A172 (cell line): ENCODE measurements at regions not wholly inside any gene's neighbourhood (a gene's known extent, or its start where the extent isn't known, plus 50 kb on each side); places are given as distances from the start of the nearest gene placed in this dataset.
"Not testable (repeated sequence)": the region's sequence is repeated elsewhere in the genome, so short reads cannot be mapped to it uniquely, and the experiment has no call there.

Experiments used
- DNase-seq: peaks from one replicate; pipeline ENCODE4 v3.0.0-alpha.2; 2015; ENCODE audit warnings: low spot score

GRCh38 chr12:92398565-92399309, 253.1 kb upstream of the BTG1 start:
- no peak for DNase-seq

- DNase-seq = peak; percentile 31
Observed at GRCh38 chr12:92396647-92397252, 251.1 kb upstream of the BTG1 start.

- no peak for DNase-seq
Observed at GRCh38 chr12:92395322-92395721, 249.7 kb upstream of the BTG1 start.

- no peak for DNase-seq
Observed at GRCh38 chr12:92394895-92395294, 249.2 kb upstream of the BTG1 start.

GRCh38 chr12:92393504-92393903, 247.9 kb upstream of the BTG1 start:
- DNase-seq = no peak

- not testable (repeated sequence) for DNase-seq
Observed at GRCh38 chr12:92391726-92392125, 246.1 kb upstream of the BTG1 start.

GRCh38 chr12:92389466-92389865, 243.8 kb upstream of the BTG1 start:
- no peak for DNase-seq

- no peak for DNase-seq
Observed at GRCh38 chr12:92385296-92385695, 239.7 kb upstream of the BTG1 start.

- no peak for DNase-seq
Observed at GRCh38 chr12:92384571-92384970, 238.9 kb upstream of the BTG1 start.

GRCh38 chr12:92382383-92382878, 236.8 kb upstream of the BTG1 start:
- DNase-seq = no peak

GRCh38 chr12:92381856-92382255, 236.2 kb upstream of the BTG1 start:
- DNase-seq = no peak

- no peak for DNase-seq
Observed at GRCh38 chr12:92378682-92379479, 233.2 kb upstream of the BTG1 start.

- not testable (repeated sequence) for DNase-seq
Observed at GRCh38 chr12:92375504-92375903, 229.9 kb upstream of the BTG1 start.

- no peak for DNase-seq
Observed at GRCh38 chr12:92370828-92371227, 225.2 kb upstream of the BTG1 start.

GRCh38 chr12:92369636-92370035, 224.0 kb upstream of the BTG1 start:
- peak; percentile 73 for DNase-seq

GRCh38 chr12:92369056-92369455, 223.4 kb upstream of the BTG1 start:
- no peak for DNase-seq

GRCh38 chr12:92365836-92366235, 220.2 kb upstream of the BTG1 start:
- DNase-seq = no peak

- DNase-seq = no peak
Observed at GRCh38 chr12:92365333-92365732, 219.7 kb upstream of the BTG1 start.

GRCh38 chr12:92363295-92364146, 217.9 kb upstream of the BTG1 start:
- DNase-seq = no peak

- DNase-seq = no peak
Observed at GRCh38 chr12:92362785-92363184, 217.1 kb upstream of the BTG1 start.

- DNase-seq = no peak
Observed at GRCh38 chr12:92362126-92362525, 216.5 kb upstream of the BTG1 start.

- DNase-seq = no peak
Observed at GRCh38 chr12:92360543-92360942, 214.9 kb upstream of the BTG1 start.
